ENCODE measurements at regions not wholly inside any gene's neighbourhood (a gene's known extent, or its start where the extent isn't known, plus 50 kb on each side); places are given as distances from the start of the nearest gene placed in this dataset.

DNA sequence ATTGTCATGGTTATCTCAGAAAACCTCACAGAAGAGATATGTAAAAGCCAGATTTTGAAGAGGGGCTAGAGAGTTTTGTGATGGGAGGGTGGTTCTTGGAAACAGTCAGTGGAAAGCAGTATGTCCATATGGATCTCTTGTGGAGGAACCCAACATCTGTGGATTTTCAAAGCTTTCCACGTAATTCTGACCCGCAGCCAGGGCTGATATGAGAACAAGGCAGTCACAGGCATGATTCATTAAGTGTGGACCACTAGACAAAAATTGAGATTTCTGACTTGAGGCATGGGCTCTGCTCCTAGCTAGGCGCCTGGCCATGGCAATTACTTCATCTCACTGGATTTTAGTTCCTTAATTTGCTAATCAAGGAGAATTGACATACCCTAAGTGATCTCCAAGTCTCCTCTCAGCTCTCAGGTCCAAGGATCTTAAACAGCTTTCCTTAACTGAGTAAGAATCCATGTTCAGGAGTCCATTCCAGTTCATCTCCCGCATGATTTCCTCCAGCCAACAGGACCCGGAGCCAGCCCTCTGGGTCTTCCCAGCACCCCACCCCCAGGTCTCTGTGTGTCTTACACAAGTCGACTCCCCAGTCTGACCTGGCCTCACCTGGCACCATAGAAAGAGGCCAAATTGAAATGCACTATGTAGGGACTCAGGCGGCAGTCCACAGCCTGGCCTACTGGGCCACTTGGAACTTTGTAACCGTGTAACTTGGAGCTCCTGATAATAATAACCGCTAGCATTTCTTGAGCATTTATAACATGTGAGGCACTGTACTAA is 176.3 kb upstream of the PARP11 start:
- DNase-seq, result no peak

DNA sequence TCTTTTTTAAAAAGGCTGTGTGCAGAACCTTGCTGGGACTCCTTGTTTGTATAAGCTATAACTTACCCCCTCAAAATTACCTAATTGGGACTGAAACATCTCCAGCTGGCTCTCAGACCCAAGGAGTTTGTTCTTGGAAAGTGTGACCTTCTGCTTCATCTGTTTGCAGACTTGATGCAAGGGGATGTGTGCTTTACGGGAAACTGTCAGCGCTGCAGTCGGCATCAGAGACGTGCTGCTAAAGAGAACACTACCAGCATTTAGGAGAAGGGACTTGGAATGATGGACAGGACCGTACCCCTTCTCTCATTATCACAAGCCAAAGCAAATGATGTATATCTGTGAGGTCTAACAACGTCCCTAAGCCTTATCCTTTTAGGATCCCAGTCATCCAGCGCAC is 174.2 kb upstream of the PARP11 start:
- DNase-seq, result no peak

DNA sequence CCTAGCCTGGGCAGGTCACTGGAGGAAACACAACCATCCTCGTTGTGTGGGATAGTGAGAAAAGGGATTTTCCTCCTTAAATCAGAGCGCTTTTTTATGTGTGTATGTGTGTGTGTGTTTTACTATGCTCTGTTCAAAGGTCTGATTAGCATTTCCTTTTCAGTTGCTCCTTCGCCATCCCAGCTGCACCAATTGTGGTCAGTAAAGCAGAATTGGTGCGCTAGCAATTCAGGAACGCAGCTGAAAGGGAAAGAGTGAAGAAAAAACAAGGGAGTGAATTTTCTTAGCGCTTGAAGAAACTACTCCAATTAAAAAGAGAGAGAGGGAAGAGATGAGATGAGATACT is 173.3 kb upstream of the PARP11 start:
- DNase-seq, result no peak

DNA sequence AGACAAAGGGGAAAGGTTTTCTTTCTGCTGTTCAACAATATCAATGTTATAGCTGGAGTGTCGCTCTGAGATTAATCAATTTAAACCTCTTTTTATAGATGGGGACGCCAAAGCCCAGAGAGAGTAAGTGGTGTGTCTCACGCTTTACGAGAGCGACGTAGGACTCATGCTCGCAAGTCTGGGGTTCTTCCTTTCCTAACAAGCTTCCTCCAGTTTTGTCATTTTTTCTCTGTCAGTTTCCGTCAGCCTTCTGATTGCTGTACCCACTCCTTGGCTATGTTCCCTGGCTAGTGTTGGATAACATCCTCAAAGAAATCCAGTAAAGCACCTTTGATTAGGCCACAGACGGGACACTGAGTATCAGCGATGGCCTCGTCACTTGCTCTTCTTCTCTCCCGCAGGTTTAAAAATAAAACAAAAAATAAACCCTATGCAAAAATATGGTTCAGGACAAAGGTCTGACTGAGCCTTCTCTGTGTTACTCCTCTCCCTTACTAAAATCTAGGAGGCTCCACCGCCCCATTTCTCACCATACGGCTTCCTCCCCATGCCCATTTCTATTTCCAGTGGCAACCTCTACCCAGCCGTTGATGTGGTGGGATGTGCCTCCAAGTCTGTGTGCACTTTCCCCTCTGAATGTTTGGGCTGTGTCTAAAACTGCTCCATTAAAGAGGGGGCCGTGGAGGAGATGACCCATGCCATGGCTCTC is 172.7 kb upstream of the PARP11 start:
- DNase-seq, result no peak

DNA sequence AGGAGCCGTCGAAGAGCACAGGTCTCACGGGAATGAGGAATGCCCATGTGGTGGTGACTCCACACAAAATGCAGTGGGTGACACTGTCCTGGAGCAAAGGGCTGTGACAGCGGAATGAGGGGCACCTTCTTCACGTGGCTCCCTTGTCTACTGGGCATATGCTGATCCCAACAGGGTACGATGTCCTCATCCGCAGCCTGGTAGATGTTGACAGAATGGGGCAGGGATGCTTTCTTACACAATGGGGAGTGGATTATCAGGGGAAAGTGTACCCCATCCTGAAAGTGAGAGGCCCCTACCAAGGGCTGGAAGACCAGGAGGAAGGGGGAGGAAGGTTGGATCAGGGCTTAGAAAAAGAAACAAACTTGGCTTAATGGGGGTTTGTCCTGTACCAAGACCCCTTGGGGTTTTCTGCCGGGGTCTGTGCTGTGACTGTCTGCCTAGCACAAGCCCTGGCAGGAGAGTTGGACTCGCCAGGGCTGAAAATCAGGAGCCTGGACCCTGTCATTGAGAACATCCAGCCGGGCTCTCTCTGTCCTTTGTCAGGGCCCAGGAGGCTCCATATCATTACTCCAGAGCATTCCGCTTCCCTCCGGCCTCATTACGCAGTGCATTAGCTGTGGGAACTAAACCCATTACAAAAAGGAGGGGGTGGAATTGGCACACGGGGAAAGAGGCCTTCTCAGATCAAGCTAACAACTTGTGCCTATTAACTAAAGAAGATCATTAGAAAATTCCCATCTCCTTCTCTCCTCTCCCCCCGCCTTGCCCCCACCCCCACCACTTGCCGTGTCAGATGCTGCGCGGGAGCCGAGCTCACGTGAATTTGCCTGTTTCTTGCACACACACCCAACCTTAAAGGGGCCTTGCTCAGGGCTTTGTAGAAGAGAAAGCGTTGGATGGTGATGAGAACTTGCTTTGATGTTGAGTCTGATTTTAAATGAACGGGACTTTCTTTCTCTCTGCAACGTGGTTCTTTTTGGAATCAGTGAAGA is 171.8 kb upstream of the PARP11 start:
- no peak for DNase-seq

DNA sequence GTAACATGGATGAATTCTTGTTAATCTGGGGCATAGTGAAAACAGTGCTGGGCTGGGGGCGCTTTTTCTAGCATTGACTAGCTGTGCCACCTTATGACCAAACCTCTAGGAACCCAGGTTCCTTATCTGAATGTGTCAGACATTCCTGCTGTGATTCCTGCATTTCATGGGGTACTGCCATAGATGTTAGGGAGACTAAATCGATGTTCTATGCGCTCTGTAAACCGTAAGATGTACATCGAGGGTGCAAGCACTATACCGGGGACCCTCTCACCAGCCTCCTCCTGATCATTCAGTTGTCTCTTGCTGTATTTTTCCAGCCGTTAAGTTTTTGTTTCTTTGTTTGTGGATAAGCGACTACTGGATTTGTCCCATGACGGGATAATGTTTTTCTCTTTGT is 170.9 kb upstream of the PARP11 start:
- no peak for DNase-seq

DNA sequence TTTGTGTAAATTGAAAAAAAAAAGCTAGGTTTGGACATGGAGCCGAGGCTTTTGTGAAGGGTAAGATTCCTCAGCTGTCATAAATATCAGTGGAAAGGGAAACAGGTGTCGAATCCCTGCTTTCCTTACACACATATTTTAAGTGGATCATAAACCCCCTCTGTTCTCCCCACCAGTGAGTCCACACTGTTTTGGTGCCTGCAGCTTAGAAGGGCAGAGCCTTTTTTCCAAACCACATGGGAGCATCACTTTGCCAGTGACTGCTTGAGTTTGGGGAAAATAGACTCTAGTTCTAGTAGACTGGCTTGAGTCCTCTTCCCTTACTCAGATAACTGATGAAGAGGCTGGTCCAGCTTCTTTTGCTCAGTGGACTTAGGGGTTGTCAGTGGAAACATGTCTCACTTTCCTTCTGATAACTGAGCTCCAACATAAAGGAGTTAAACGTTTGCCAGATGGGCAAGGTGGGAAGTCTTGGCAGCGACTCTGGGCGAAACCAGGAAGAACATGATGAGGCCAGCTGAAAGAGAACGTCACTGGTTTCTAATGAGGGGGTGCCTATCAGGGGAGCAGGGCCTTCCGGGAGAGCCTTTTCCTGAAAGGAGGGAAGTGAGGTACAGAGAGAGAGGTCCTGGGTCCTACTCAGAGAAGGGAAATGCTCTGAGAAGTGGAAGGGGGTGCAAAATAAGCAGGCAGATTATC is 168.1 kb upstream of the PARP11 start:
- DNase-seq, result no peak

DNA sequence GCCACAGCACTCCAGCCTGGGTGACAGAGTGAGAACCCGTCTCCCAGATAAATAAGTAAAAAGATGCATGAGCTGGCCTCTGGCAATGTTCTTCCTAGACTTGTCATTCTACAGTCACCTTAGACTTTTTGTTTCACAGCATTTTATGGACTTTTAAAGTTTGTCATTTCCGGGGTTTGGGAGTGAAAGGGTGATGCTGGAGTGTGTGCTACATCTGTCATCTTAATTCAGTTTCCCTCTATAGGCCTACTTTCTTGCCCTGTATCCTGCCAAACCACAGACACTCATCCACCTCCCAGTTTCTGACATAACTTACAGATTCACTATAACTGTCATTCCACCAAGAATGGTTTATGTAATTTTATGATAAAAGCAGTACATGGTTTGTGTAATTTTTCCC is 166.7 kb upstream of the PARP11 start:
- DNase-seq, result no peak

DNA sequence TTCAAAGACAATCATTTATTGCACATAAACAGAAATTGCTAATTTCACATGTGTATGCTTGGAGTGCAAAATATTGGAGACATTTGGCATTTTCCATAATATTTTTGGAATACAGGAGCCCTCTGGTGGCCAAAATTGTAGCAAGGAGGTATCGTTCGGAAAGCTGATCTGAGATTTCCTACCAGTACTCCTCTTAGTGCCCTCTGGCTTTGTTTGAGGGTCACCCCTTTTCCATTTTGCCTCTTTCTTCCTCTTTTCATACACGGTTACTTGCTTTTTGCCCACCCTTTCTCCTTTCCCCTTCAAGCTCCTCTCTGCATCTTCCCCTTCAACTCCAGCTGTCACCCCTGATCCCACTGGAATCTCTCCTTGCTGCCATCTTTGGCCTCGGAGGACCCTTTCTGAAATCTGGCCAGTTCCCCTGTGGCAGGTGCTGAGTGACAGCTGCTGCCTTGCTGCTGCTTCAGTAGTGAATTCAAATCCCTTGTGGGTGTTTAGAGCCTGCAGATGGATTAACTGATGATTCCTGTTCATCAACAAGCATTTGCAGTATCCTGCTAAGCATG is 164.6 kb upstream of the PARP11 start:
- no peak for DNase-seq

DNA sequence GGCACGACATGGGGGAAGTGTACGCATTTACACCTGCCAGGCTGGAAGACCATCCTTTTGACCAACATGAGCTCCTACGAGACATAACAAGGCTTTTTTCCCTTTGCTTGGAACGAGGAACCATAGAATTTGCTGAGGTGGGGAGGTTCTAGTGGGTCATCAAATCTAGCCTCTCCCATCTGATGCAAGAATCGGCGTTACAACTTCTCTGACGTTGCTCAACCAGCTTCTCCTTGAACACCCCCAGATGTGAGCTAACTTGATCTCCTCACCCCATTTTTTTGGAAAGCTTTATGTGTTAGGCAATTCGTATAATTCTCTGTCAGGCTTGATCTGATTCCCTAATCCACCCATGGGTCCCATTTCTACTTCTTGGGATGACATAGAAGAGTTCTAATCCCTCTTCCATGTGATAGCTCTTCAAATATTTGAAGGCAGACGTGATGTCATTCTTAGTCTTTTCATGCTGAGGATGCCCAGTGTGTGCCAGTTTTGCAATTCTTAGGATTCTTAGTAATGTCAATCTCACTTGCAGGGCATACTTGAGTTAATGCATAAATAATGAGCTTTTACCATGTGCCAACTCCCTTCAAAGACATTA is 163.6 kb upstream of the PARP11 start:
- DNase-seq, result no peak

DNA sequence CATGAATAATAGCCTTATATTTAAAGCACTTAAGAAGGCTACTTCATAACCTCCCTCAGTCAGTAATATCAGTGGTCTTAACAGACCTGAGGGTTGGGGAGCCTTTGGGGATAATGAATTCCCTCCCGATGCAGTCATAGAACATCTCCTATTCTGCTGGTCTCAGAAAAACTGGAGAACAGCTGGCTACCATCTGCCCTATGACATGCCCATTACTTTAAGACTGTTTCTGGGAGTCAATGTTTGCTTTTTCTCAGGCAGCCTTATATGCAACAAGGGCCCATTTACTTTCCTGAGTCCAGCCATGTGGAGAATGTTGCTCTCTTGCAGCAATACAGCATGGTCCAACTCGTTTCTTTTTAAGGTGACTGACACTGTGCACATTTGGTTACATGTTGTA is 161.7 kb upstream of the PARP11 start:
- no peak for DNase-seq

DNA sequence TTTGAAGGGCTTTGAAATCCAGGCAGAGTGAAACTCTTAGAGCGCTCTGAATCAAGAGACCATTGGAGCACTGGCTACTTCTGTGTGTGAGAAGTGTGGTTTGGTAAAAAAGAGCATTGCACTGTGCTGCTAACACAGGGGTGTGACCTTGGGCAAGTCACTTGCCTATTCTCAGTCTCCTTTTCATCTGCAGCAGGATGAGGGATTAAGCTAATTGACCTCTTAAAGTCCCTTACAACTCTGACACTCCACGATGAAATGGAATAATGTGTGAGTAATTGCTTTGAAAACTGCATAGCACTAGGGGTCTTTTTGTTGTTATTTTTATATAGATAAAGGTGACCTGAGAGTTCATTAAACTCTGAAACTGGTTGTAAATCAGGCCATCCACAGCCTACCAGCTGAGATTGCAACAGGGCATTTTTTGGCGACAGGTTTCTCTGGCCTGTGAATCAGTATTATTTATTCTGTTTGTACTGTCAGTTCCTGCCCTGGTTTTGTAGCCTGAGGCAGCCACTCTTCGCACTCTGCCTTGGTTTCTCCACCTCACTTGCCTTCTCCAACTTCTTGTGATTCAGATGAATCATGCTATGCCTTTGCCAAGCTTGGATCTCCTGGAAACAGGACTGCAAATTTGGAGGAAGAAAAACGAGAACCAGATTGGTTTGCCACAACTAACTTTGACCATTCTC is 159.9 kb upstream of the PARP11 start:
- no peak for DNase-seq

DNA sequence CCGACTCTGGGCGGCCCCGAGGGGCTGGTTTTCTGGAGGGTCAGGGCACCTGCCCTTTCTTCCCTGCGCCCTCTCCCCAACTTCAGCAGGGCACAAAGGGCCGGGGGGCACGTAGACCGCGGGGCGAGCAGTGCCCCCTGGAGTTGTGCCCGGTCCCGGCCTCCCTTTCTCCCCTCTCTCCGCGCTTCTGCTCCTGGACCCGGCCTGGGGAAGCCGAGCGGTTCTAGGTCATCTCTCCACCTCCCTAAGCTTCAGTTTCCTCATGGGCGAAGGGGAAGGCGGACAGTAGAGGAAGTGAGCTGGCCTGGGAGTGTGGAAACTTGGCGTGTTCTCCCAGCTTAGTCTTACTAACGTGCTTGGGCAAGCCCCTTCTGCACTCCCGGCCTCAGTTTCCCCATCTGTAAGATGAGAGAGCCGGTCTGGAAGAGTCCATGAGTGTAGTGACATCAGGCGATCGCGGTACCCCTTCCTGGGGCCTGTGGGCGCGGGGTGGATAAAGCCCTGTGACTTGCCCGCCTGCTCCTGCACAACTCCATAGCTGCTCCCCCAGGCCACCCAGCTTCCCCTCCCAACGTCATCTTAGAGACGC is 158.6 kb upstream of the PARP11 start:
- DNase-seq, result no peak

DNA sequence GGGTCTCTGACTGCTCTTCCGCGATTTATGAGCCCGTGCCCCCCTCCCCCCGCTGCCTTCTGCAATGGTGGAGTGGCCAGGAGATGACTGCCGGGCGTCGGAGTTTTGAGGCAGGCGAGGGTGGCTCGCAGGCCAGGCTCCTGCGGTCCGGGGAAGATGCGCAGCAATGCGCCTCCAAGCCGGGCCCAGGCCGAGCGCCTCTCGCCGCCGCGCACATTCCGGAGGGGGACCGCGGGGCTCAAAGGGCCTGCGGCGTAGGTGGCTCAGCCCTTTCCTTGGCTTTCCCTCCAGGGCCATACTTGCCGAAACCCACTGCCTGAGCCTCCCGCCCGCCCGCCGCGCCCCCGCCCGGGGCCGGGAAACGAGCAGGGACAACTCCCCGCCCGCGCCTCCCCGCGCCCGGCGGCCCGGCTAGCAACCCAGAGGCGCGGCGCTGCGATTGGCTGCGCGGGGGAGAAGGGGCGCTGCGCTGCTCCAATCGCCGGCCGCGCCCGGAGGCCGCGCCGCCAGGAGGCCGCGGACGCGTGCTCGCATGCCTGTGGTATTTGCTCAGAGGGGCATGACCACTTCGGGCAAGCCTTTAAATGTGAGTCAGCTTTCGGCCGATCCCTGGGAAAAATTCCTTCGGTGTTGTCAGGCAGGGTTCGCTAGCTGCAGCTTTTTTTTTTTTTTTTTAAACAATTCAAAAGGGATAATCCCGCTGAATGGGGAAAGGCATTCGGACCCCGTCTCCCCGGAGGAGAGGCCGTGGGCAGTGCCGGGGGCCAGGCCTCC is 157.9 kb upstream of the PARP11 start:
- peak; percentile 53 to 74 (median 62) for DNase-seq

DNA sequence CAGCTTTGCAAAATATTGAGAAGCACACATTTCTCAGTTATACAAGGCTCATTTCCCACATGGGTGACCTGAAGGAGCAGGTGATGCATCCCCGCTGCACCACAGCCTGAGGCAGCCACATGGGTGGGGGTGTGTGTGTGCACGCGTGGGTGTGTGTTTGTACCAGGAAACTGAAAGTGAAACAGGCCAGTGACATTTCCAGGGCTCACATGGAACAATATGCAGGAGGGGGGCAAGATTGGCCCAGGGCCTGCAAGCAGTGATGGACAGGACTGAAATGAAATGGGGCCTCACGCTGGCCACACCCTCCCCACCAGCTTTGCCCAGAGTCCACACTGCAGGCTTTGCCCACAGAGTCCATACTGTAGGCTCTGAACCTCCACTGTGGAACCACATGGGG is 154.2 kb upstream of the PARP11 start:
- DNase-seq, result peak; percentile 19 to 48 (median 43)

DNA sequence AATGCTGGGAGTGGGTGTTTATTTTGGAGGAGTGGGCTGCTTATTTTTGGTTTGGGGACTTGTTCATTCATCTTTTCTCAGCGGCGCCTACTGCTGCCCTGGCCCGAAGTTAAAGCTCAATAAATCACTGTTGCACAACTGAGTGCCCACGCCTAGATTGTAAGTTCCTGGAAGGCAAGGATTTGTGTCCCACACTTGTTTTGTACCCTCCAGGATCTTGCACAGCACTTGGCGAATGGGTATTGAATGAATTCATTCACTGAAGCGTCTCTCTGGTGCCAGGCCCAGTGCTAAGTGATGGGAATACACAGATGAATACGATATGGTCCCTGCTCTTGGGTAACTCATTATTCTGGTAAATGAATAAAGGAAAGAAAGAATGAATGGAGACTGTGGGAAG is 153.3 kb upstream of the PARP11 start:
- no peak for DNase-seq

DNA sequence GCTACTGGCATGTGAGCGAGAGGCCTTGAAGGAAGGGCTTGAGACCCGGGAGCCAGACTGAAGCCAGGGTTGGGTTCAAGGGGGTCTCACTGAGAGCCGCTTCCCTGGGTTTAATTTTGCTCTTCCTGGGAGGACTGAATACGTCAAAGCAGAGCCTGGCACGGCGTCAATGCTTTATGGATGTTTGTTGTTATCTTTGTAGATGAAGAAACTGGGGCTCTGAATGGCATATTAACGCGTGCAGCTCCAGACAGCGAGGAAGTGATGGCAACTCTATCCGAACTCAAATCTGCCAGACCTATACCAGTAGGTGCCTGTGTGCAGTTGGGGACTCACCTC is 152.8 kb upstream of the PARP11 start:
- no peak for DNase-seq

DNA sequence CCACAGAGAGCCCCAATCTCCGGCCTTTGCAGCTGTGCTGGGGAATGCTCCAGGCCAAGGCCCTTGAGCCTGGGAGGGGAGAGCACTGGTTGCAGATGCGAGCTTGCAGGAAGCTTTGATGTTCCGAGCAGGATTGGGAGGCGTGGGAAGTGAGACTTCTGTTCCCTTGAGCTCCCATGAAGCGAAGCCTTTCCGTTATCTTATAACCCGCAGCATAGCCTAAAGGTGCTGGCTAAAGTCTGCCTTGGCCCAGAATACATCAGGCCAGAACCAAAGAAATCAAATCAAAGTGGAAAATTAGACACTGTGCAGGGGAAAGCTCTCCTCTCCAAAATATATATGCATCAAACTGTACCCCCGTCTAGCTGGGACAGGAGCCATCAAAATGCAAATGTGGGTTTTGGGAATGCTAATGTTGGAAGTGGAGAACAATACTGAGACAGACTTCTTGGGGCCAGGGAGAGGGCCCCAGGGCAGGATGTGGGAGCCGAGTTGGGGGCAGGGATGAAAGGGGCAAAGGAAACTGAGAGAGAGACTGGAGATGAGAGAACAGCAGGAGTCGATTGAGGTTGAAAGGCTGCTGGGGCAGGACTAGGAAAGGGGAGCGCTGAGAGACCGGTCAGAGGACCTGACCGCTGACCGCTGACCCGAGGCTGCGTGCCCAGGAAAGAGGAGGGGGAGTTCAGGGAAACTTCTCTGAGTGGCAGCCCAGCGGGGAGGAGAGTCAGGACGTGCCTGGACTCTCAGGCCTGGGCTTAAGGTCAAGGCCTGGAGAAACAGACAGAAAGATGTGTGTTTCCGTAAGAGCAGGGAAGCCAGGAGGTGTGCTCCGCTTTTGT is 152.2 kb upstream of the PARP11 start:
- no peak for DNase-seq

DNA sequence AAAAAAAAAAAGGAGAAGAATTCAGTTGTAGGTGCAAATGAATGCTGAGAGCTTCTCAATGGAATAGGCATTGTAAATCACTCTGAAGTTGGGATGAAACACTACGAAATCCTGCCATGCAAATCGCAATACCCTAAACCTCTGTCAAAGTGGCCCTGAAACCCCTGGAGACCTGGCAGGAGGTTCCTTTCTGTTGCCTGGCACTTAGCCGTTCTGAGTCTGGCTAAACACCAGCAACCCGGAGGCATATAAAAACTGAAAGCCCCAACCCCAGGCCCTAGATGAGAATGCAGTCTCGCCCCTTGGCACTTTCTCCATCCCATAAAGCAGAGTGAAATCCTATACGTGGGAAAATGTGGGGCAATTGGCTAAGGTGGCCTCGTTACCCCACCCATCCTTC is 151.5 kb upstream of the PARP11 start:
- no peak for DNase-seq
